ENCODE measurements at regions not wholly inside any gene's neighbourhood (a gene's known extent, or its start where the extent isn't known, plus 50 kb on each side); places are given as distances from the start of the nearest gene placed in this dataset.

GRCh38 chr2:188042412-188042811 lies 249.3 kb upstream of the GULP1 start:
- H3K4me3 ChIP-seq (ENCODE audit: low read depth, low read length), result no peak overlapping the region
- TF ChIP-seq CTCF (IDR thresholded peaks at IDR 0.05; ENCODE audit: low read depth, low read length), result no peak

GRCh38 chr2:188045016-188045415 lies 246.7 kb upstream of the GULP1 start:
- H3K4me3 ChIP-seq (ENCODE audit: low read depth, low read length), result no peak overlapping the region
- TF ChIP-seq CTCF (IDR thresholded peaks at IDR 0.05; ENCODE audit: low read depth, low read length), result no peak

- no peak overlapping the region for H3K4me3 ChIP-seq (ENCODE audit: low read depth, low read length)
- no peak for TF ChIP-seq CTCF (IDR thresholded peaks at IDR 0.05; ENCODE audit: low read depth, low read length)
Observed at GRCh38 chr2:188046437-188046836, 245.2 kb upstream of the GULP1 start.

- TF ChIP-seq CTCF (IDR thresholded peaks at IDR 0.05; ENCODE audit: low read depth, low read length), result no peak
Observed at GRCh38 chr2:188047735-188048134, 243.9 kb upstream of the GULP1 start.

DNA sequence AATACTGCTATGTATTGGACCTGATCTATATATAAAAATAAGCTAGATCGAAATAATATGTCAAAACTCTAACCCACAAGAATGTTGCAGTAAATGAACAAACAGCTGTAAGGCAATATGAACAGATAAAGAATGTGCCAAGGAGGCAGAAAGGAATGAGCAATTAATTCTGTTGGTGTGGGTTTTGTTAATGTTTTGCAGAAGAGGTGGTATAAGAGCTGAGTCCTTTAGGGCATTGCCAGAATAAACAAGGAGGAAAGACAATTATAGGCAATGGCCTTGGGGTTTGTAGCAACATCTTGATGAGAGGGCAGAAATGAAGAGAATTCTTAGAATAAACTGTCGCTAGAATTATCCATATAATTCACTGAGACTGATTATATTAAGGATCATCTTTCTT lies 240.9 kb upstream of the GULP1 start:
- no peak for TF ChIP-seq CTCF (IDR thresholded peaks at IDR 0.05; ENCODE audit: low read depth, low read length)
- no peak overlapping the region for H3K4me3 ChIP-seq (ENCODE audit: low read depth, low read length)

More at GRCh38 chr2:188047735-188048134, 243.9 kb upstream of the GULP1 start:
- no peak overlapping the region for H3K4me3 ChIP-seq (ENCODE audit: low read depth, low read length)

DNA sequence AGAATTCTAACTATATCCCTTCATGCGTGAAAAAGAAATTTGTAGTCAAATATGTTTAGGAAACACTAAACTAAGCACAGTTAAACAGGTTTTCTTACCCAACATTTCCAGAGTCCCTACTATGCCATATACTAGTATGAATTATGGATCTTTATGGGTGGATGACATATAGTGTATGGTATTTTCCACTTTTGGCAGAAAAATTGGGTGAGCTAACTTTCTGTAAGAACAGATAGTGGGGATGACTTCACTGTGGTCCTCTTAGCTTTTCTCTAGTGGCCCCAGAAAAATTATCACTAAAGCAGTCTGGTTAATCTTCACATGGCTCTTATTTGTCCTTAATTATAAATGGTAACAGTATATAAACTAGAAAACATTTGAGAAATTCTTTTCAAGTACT lies 240.0 kb upstream of the GULP1 start:
- no peak overlapping the region for H3K4me3 ChIP-seq (ENCODE audit: low read depth, low read length)

DNA sequence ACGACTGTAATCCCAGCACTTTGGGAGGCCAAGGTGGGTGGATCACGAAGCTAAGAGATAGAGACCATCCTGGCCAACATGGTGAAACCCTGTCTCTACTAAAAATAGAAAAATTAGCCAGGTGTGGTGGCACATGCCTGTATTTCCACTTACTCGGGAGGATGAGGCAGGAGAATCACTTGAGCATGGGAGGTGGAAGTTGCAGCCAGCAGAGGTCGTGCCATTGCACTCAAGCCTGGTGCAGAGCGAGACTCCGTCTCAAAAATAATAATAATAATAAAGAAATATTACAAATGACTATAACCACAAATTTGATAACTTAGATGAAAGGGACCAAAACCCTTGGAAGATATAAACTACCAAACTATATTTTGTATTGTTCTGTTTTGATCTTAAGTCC lies 226.3 kb upstream of the GULP1 start:
- TF ChIP-seq CTCF (IDR thresholded peaks at IDR 0.05; ENCODE audit: low read depth, low read length), result no peak
- H3K4me3 ChIP-seq (ENCODE audit: low read depth, low read length), result no peak overlapping the region

More for the DNA sequence above, 240.0 kb upstream of the GULP1 start:
- TF ChIP-seq CTCF (IDR thresholded peaks at IDR 0.05; ENCODE audit: low read depth, low read length), result no peak
